K562 (cell line): ENCODE measurements at regions not wholly inside any gene's neighbourhood (a gene's known extent, or its start where the extent isn't known, plus 50 kb on each side); places are given as distances from the start of the nearest gene placed in this dataset.

Experiments used
- ATAC-seq: fragments of 200-7000 bp; cut with Tn5 transposase; 3 replicates; pipeline ENCODE4 v1.9.1; 2020; ENCODE audit warnings: moderate library complexity
- BruUV-seq: library from RNA; stranded (reverse); fragments of 400-500 nt; replicated peaks from 2 replicates; lab custom pipeline; 2021; lab: Mats Ljungman, UMichigan
- CTCF ChIA-PET: fragments of 300-600 bp; formaldehyde crosslinking; extraction: SDS; loops from one replicate; lab custom pipeline; 2021; ENCODE audit warnings: low intra/inter-chr PET ratio; lab: Yijun Ruan, JAX
- POLR2A ChIA-PET: fragments of 300-600, 350-650 bp; sonication (Branson Sonifier 250); formaldehyde crosslinking; extraction: SDS; loops from one replicate; lab custom pipeline; 2021; ENCODE audit warnings: antibody characterized with exemption, inconsistent platforms; lab: Yijun Ruan, JAX
- DNase-seq, 4 experiments: peaks; one replicate each; pipeline versions ENCODE4 v3.0.0 to v3.0.0-alpha.2; 2011 to 2018; ENCODE audit warnings: low spot score in 3 of 4, mixed read lengths in 3 of 4; ENCODE audit errors: extremely low read depth in 1 of 4
- FAIRE-seq: peaks from 2 replicates; lab custom pipeline; 2011; peaks lifted over from hg19 to GRCh38; lab: Jason Lieb, UNC
- H2AFZ ChIP-seq: 2 replicates; pipeline ENCODE4 v1.6.0; 2011; ENCODE audit warnings: low read depth, low read length, control low read depth, inconsistent platforms
- H3K27ac ChIP-seq: fragments of 200-600 bp; 3 replicates; pipeline ENCODE4 v1.8.0; 2011; ENCODE audit warnings: low read depth, mild to moderate bottlenecking, control low read depth, inconsistent platforms, low read length, moderate library complexity, mixed read lengths; ENCODE audit errors: extremely low read depth
- H3K27me3 ChIP-seq, 2 experiments: fragments of 300-600 bp in 1 of 2; 2 replicates in 1 of 2; 3 replicates in 1 of 2; pipeline versions ENCODE4 v1.6.0 to v1.8.0; 2011; ENCODE audit warnings: inconsistent platforms in 2 of 2, low read length in 2 of 2, mild to moderate bottlenecking in 1 of 2, mixed read lengths in 1 of 2, moderate library complexity in 1 of 2; ENCODE audit not compliant: control insufficient read depth in 2 of 2, insufficient read depth in 2 of 2
- H3K36me3 ChIP-seq: fragments of 300-600 bp; 3 replicates; pipeline ENCODE4 v1.8.0; 2011; ENCODE audit warnings: mild to moderate bottlenecking, low read length, inconsistent platforms; ENCODE audit not compliant: control insufficient read depth, insufficient read depth
- H3K4me1 ChIP-seq, 2 experiments: fragments of 200-600 bp in 1 of 2; replicated peaks in 1 of 2; 2 replicates in 1 of 2; 3 replicates in 1 of 2; pipeline versions ENCODE4 v1.5.1 to v1.8.0; 2011; ENCODE audit warnings: inconsistent platforms in 2 of 2, low read length in 2 of 2, mild to moderate bottlenecking in 1 of 2, mixed read lengths in 1 of 2, moderate library complexity in 1 of 2; ENCODE audit not compliant: control insufficient read depth in 2 of 2, insufficient read depth in 2 of 2
- H3K4me2 ChIP-seq: 2 replicates; pipeline ENCODE4 v1.6.1; 2011; ENCODE audit warnings: low read length, control low read depth, inconsistent platforms, mixed read lengths; ENCODE audit not compliant: insufficient read depth
- H3K4me3 ChIP-seq: fragments of 200-600 bp; sonication (generic), shearing (Covaris generic); 2 replicates; pipeline ENCODE4 v1.5.1; 2016; ENCODE audit warnings: control low read depth, inconsistent platforms
- H3K79me2 ChIP-seq: fragments of 200-600 bp; 3 replicates; pipeline ENCODE4 v1.8.0; 2011; ENCODE audit warnings: low read length, inconsistent platforms; ENCODE audit not compliant: control insufficient read depth, insufficient read depth
- H3K9ac ChIP-seq, 2 experiments: 2 replicates each; pipeline versions ENCODE4 v1.6.0 to v1.6.1; 2011; ENCODE audit warnings: low read depth in 2 of 2, low read length in 2 of 2, control low read depth in 1 of 2, inconsistent platforms in 1 of 2, mild to moderate bottlenecking in 1 of 2, mixed read lengths in 1 of 2; ENCODE audit not compliant: insufficient read depth in 1 of 2
- H3K9me1 ChIP-seq: one replicate; pipeline ENCODE4 v1.6.0; 2011; ENCODE audit warnings: inconsistent platforms, mild to moderate bottlenecking, low read length, moderate library complexity; ENCODE audit not compliant: control insufficient read depth, insufficient read depth
- H3K9me3 ChIP-seq: replicated peaks from 2 replicates; pipeline ENCODE4 v1.5.1; 2011; ENCODE audit warnings: low read depth, low read length, inconsistent platforms; ENCODE audit not compliant: control insufficient read depth, insufficient read depth
- H4K20me1 ChIP-seq: replicated peaks from 2 replicates; pipeline ENCODE4 v1.6.1; 2011; ENCODE audit warnings: low read length, inconsistent platforms, mixed read lengths; ENCODE audit not compliant: control insufficient read depth, insufficient read depth
- BRF1 ChIP-seq: IDR thresholded peaks from 3 replicates; pipeline ENCODE4 v1.6.1; 2011; ENCODE audit warnings: borderline replicate concordance, mild to moderate bottlenecking; ENCODE audit not compliant: insufficient read length; ENCODE audit errors: extremely low read depth
- ESRRB ChIP-seq: fragments of 250-450 bp; sonication (Bioruptor Pico); IDR thresholded peaks from 2 replicates; pipeline ENCODE4 v1.5.0; 2020; ENCODE audit warnings: mild to moderate bottlenecking, moderate library complexity, borderline replicate concordance
- GABPB2 ChIP-seq: fragments of 250-450 bp; sonication (Bioruptor Pico); conservative IDR thresholded peaks from 2 replicates; pipeline ENCODE4 v1.5.1; 2021; ENCODE audit warnings: mild to moderate bottlenecking
- STAT5A ChIP-seq: IDR thresholded peaks from 2 replicates; pipeline ENCODE4 v1.6.1; 2012; ENCODE audit warnings: low read length, inconsistent platforms, borderline replicate concordance
- TAF7 ChIP-seq: fragments of 450-650 bp; IDR thresholded peaks from 2 replicates; pipeline ENCODE4 v1.6.1; 2016; ENCODE audit warnings: missing genetic modification characterization, missing compliant biosample characterization
- ZFP30 ChIP-seq: fragments of 250-450 bp; sonication (Bioruptor Pico); IDR thresholded peaks from 2 replicates; pipeline ENCODE4 v1.8.0; 2022; ENCODE audit warnings: moderate library complexity, mild to moderate bottlenecking, inconsistent platforms, borderline replicate concordance
- ZNF23 ChIP-seq: fragments of 250-450 bp; sonication (Bioruptor Pico); IDR thresholded peaks from 2 replicates; pipeline ENCODE4 v1.4.0; 2020; ENCODE audit warnings: mild to moderate bottlenecking
- ZNF668 ChIP-seq: fragments of 250-450 bp; sonication (Bioruptor Pico); IDR thresholded peaks from 2 replicates; pipeline ENCODE4 v1.8.0; 2022; ENCODE audit warnings: mild to moderate bottlenecking, inconsistent platforms
- WGBS: fragments of 100-300 bp; shearing (Covaris generic); methylation state at CpG from one replicate; pipeline ENCODE4 v1.1.6; 2016; ENCODE audit warnings: low coverage, mixed read lengths; ENCODE audit not compliant: insufficient coverage; ENCODE audit errors: missing lambda C conversion rate; 5-methylcytosine and 5-hydroxymethylcytosine counted together
- in situ Hi-C: fragments of 300-500 bp; cut with MboI; formaldehyde crosslinking; loops from 4 replicates; pipeline ENCODE4 v1.15.0; 2018; ENCODE audit warnings: inconsistent platforms, mixed read lengths
- intact Hi-C: fragments of 100-400 bp; cut with micrococcal nuclease; formaldehyde crosslinking; loops from 2 replicates; pipeline ENCODE4 v1.14.2; 2022
- TF ChIP-seq, protein P1 (sequence below): fragments of 450-650 bp; IDR thresholded peaks from 2 replicates; pipeline ENCODE4 v1.6.1; 2017; ENCODE audit warnings: antibody characterized with exemption
- TF ChIP-seq, protein P2 (sequence below), 2 experiments: fragments of 450-650 bp; formaldehyde crosslinking in 1 of 2; IDR thresholded peaks; 2 replicates each; pipeline versions ENCODE4 v1.4.0 to v1.6.1; 2014 to 2020; ENCODE audit warnings: mild to moderate bottlenecking in 2 of 2, borderline replicate concordance in 1 of 2, low read depth in 1 of 2
- TF ChIP-seq, protein P3 (sequence below): fragments of 450-650 bp; IDR thresholded peaks from 2 replicates; pipeline ENCODE4 v1.6.1; 2016; ENCODE audit warnings: low read depth, mild to moderate bottlenecking, moderate library complexity
- TF ChIP-seq, protein P4 (sequence below): fragments of 250-450 bp; sonication (Bioruptor Pico); IDR thresholded peaks from 2 replicates; pipeline ENCODE4 v1.5.0; 2021

DNA sequence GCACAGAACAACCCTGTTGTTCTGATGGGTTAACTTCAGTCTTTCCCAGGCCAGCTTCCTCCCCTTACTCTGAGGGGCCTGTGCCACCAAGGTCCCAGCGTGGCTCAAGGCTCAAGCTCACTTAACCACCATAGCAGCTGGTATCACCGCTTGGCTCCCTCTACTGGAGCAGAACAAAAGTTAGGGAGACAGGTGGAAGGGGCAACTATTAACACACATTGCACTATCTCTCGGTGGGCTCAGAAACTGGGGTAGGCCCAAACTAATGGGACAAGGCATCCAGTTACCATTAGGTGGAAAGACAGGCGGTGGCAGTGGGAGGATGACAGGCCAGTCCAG lies 88.7 kb upstream of the ATL2 start:
- peak; percentile 81 for FAIRE-seq
- intact Hi-C loops (loop anchor here (5.0 kb wide), 1 partner anchor 148 kb away; no protein-coding TSS in a partner anchor), in situ Hi-C loops (no loop called here)
- TF ChIP-seq GABPB2 (CRISPR knock-in tag) (no peak), STAT5A (no peak), ZFP30 (CRISPR knock-in tag) (no peak), BRF1 (no peak), ESRRB (CRISPR knock-in tag) (no peak), TAF7 (tag) (no peak), ZNF23 (CRISPR knock-in tag) (no peak), ZNF668 (CRISPR knock-in tag) (no peak)
- TF ChIP-seq, protein P1, sequence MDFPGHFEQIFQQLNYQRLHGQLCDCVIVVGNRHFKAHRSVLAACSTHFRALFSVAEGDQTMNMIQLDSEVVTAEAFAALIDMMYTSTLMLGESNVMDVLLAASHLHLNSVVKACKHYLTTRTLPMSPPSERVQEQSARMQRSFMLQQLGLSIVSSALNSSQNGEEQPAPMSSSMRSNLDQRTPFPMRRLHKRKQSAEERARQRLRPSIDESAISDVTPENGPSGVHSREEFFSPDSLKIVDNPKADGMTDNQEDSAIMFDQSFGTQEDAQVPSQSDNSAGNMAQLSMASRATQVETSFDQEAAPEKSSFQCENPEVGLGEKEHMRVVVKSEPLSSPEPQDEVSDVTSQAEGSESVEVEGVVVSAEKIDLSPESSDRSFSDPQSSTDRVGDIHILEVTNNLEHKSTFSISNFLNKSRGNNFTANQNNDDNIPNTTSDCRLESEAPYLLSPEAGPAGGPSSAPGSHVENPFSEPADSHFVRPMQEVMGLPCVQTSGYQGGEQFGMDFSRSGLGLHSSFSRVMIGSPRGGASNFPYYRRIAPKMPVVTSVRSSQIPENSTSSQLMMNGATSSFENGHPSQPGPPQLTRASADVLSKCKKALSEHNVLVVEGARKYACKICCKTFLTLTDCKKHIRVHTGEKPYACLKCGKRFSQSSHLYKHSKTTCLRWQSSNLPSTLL, result no peak
- TF ChIP-seq, protein P2, sequence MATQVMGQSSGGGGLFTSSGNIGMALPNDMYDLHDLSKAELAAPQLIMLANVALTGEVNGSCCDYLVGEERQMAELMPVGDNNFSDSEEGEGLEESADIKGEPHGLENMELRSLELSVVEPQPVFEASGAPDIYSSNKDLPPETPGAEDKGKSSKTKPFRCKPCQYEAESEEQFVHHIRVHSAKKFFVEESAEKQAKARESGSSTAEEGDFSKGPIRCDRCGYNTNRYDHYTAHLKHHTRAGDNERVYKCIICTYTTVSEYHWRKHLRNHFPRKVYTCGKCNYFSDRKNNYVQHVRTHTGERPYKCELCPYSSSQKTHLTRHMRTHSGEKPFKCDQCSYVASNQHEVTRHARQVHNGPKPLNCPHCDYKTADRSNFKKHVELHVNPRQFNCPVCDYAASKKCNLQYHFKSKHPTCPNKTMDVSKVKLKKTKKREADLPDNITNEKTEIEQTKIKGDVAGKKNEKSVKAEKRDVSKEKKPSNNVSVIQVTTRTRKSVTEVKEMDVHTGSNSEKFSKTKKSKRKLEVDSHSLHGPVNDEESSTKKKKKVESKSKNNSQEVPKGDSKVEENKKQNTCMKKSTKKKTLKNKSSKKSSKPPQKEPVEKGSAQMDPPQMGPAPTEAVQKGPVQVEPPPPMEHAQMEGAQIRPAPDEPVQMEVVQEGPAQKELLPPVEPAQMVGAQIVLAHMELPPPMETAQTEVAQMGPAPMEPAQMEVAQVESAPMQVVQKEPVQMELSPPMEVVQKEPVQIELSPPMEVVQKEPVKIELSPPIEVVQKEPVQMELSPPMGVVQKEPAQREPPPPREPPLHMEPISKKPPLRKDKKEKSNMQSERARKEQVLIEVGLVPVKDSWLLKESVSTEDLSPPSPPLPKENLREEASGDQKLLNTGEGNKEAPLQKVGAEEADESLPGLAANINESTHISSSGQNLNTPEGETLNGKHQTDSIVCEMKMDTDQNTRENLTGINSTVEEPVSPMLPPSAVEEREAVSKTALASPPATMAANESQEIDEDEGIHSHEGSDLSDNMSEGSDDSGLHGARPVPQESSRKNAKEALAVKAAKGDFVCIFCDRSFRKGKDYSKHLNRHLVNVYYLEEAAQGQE (IDR thresholded peaks at IDR 0.05; ENCODE audit: borderline replicate concordance), result peak; percentile 28; the same call in 1 of the 2 replicates
- TF ChIP-seq, protein P2 (CRISPR knock-in tag; IDR thresholded peaks at IDR 0.05; ENCODE audit: low read depth), result no peak
- TF ChIP-seq, protein P3, sequence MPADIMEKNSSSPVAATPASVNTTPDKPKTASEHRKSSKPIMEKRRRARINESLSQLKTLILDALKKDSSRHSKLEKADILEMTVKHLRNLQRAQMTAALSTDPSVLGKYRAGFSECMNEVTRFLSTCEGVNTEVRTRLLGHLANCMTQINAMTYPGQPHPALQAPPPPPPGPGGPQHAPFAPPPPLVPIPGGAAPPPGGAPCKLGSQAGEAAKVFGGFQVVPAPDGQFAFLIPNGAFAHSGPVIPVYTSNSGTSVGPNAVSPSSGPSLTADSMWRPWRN, result no peak
- TF ChIP-seq, protein P4, sequence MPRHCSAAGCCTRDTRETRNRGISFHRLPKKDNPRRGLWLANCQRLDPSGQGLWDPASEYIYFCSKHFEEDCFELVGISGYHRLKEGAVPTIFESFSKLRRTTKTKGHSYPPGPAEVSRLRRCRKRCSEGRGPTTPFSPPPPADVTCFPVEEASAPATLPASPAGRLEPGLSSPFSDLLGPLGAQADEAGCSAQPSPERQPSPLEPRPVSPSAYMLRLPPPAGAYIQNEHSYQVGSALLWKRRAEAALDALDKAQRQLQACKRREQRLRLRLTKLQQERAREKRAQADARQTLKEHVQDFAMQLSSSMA (CRISPR knock-in tag), result no peak

More for the DNA sequence above, 88.7 kb upstream of the ATL2 start:
- no peaks in the 10 kb centered on the region for H3K36me3 ChIP-seq
- H3K79me2 ChIP-seq, result no peaks in the 10 kb centered on the region
- H3K4me2 ChIP-seq, result no peak overlapping the region
- DNase-seq, result peak; percentile 25 to 53 (median 38)
- H3K27me3 ChIP-seq, result no peaks in the 10 kb centered on the region
- no peak overlapping the region for H3K27ac ChIP-seq
- ChIA-PET POLR2A (interaction anchor here (0.7 kb wide), 2 partner anchors 10 to 19 kb away, joined by 4 to 5 read pairs; no protein-coding TSS in a partner anchor), CTCF (no interaction called here)
- no peak overlapping the region for H3K9ac ChIP-seq
- no TSS peak for BruUV-seq
- H3K4me1 ChIP-seq, result peaks cover 4 to 8% of the 10 kb centered on the region in 2 experiments; a peak in 4 of 5 replicates
- 20% methylated on average over 4 of the region's 4 CpGs for WGBS
- H3K4me3 ChIP-seq, result no peak overlapping the region
- peak; percentile 81 for ATAC-seq
- peak overlapping the region; percentile 48; the same call in 1 of the 2 replicates for H2AFZ ChIP-seq
- H4K20me1 ChIP-seq, result no peaks in the 10 kb centered on the region
- H3K9me1 ChIP-seq, result no peaks in the 10 kb centered on the region
- H3K9me3 ChIP-seq, result no peaks in the 10 kb centered on the region
